ENCODE measurements at regions not wholly inside any gene's neighbourhood (a gene's known extent, or its start where the extent isn't known, plus 50 kb on each side); places are given as distances from the start of the nearest gene placed in this dataset.

DNA sequence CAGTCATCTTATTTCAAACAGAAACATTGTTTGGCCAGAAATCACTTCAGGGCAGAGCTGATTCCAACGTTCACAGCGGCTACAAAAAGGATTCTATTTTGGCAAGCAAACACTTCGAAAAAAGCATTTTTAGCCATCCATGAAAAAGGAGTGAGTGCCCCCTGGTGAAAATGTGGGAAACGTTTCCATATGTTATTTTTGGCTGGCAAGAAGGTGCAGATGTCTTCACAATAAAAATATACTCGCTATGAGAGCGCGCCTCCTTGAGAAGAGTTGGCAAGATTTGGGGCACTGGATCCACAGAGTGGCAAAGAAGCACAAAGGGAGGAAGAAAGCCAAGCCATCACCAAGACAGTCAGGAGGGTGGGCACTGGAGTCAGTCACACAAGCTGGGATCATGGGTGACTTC, 191.1 kb downstream of the CHD9NB start:
- TF ChIP-seq EZH2 (IDR thresholded peaks at IDR 0.05; ENCODE audit: low read depth, low read length, severe bottlenecking): no peak
- TF ChIP-seq JUND (IDR thresholded peaks at IDR 0.05; ENCODE audit: low read length): no peak
- TF ChIP-seq, protein P1, sequence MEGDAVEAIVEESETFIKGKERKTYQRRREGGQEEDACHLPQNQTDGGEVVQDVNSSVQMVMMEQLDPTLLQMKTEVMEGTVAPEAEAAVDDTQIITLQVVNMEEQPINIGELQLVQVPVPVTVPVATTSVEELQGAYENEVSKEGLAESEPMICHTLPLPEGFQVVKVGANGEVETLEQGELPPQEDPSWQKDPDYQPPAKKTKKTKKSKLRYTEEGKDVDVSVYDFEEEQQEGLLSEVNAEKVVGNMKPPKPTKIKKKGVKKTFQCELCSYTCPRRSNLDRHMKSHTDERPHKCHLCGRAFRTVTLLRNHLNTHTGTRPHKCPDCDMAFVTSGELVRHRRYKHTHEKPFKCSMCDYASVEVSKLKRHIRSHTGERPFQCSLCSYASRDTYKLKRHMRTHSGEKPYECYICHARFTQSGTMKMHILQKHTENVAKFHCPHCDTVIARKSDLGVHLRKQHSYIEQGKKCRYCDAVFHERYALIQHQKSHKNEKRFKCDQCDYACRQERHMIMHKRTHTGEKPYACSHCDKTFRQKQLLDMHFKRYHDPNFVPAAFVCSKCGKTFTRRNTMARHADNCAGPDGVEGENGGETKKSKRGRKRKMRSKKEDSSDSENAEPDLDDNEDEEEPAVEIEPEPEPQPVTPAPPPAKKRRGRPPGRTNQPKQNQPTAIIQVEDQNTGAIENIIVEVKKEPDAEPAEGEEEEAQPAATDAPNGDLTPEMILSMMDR (IDR thresholded peaks at IDR 0.05; ENCODE audit: control extremely low read depth in 1 of 3, insufficient read depth in 1 of 3, low read depth in 1 of 3, low read length in 3 of 3): peak in 2 of 3 experiments; percentile 53 to 61; a peak in 3 of 4 replicates
- TF ChIP-seq POLR2AphosphoS5 (IDR thresholded peaks at IDR 0.05; ENCODE audit: low read depth, low read length): no peak
- no peak for TF ChIP-seq SP2 (IDR thresholded peaks at IDR 0.05; ENCODE audit: low read length)
- TF ChIP-seq RAD21 (IDR thresholded peaks at IDR 0.05 in 1 of 2, conservative IDR thresholded peaks at IDR 0.05 in 1 of 2; ENCODE audit: low read depth in 2 of 2, low read length in 2 of 2): peak; percentile 86 to 90
